Mucosa of descending colon (tissue), 3 donors: ENCODE measurements at regions not wholly inside any gene's neighbourhood (a gene's known extent, or its start where the extent isn't known, plus 50 kb on each side); places are given as distances from the start of the nearest gene placed in this dataset.

Experiments
- ATAC-seq: fragments of 200-7000 bp; cut with Tn5 transposase; one replicate; pipeline ENCODE4 v1.9.1; 2020; ENCODE audit warnings: mild to moderate bottlenecking, moderate library complexity
- DNase-seq, 3 donors: peaks; one replicate each; pipeline ENCODE4 v3.0.0-alpha.2; 2020
- H3K36me3 ChIP-seq: fragments of 200-600 bp; one replicate; pipeline ENCODE4 v1.8.0; 2021; ENCODE audit warnings: low read depth, mild to moderate bottlenecking
- H3K4me1 ChIP-seq: fragments of 200-600 bp; one replicate; pipeline ENCODE4 v1.8.0; 2021; ENCODE audit warnings: low read depth, mild to moderate bottlenecking
- H3K4me3 ChIP-seq: fragments of 200-600 bp; one replicate; pipeline ENCODE4 v1.8.0; 2021; ENCODE audit warnings: mild to moderate bottlenecking
- H3K9me3 ChIP-seq: fragments of 200-600 bp; one replicate; pipeline ENCODE4 v1.8.0; 2021; ENCODE audit warnings: mild to moderate bottlenecking
- CTCF ChIP-seq: fragments of 200-600 bp; IDR thresholded peaks from one replicate; pipeline ENCODE4 v1.8.0; 2022; ENCODE audit warnings: antibody characterized with exemption, mild to moderate bottlenecking
- intact Hi-C, 2 donors: fragments of 100-400 bp; cut with DNase I in 1 of 2; cut with micrococcal nuclease in 1 of 2; formaldehyde crosslinking; loops; one replicate each; pipeline versions ENCODE4 v1.11.0 to v1.11.1; 2022; cut with DNase I, micrococcal nuclease
- donor health status: DM: no; HTN: no; CAD: no; lungs with moderate emphysema.
- donor health status: DM: no; HTN: no; CAD: no.
- donor health status: DM: no; HTN: yes; CAD: no.

GRCh38 chr2:48854681-48855080 is 99.2 kb upstream of the LHCGR start:
- H3K9me3 ChIP-seq = no peaks in the 10 kb centered on the region
- DNase-seq (no peak), ATAC-seq (no peak)
- H3K4me1 ChIP-seq = no peaks in the 10 kb centered on the region
- H3K36me3 ChIP-seq = no peaks in the 10 kb centered on the region
- intact Hi-C loops = no loop called here
- no peak overlapping the region for H3K4me3 ChIP-seq
- TF ChIP-seq CTCF = no peak

GRCh38 chr2:48852938-48853337 is 97.4 kb upstream of the LHCGR start:
- no peak for DNase-seq
- intact Hi-C loops = no loop called here
- Histone ChIP-seq H3K36me3 (no peaks in the 10 kb centered on the region), H3K9me3 (no peaks in the 10 kb centered on the region), H3K4me3 (no peak overlapping the region), H3K4me1 (no peaks in the 10 kb centered on the region)
- no peak for ATAC-seq
- TF ChIP-seq CTCF = no peak

GRCh38 chr2:48851161-48851560 is 95.6 kb upstream of the LHCGR start:
- intact Hi-C loops = no loop called here
- ATAC-seq = no peak
- Histone ChIP-seq H3K9me3 (no peaks in the 10 kb centered on the region), H3K4me3 (no peak overlapping the region), H3K36me3 (no peaks in the 10 kb centered on the region), H3K4me1 (no peaks in the 10 kb centered on the region)
- DNase-seq = no peak
- TF ChIP-seq CTCF = no peak

- Histone ChIP-seq H3K9me3 (no peaks in the 10 kb centered on the region), H3K4me1 (no peaks in the 10 kb centered on the region), H3K36me3 (no peaks in the 10 kb centered on the region), H3K4me3 (no peak overlapping the region)
- no peak for DNase-seq
- intact Hi-C loops = no loop called here
- TF ChIP-seq CTCF = no peak
- ATAC-seq = no peak
Observed at GRCh38 chr2:48849770-48850169, 94.2 kb upstream of the LHCGR start.

GRCh38 chr2:48845684-48846083 is 90.2 kb upstream of the LHCGR start:
- no peak for TF ChIP-seq CTCF
- Histone ChIP-seq H3K4me1 (no peaks in the 10 kb centered on the region), H3K36me3 (no peaks in the 10 kb centered on the region), H3K9me3 (no peaks in the 10 kb centered on the region), H3K4me3 (no peak overlapping the region)
- DNase-seq (no peak), ATAC-seq (no peak)
- intact Hi-C loops = no loop called here

GRCh38 chr2:48844417-48845155 is 89.1 kb upstream of the LHCGR start:
- H3K4me3 ChIP-seq = no peak overlapping the region
- ATAC-seq (no peak), DNase-seq (no peak)
- no peaks in the 10 kb centered on the region for H3K36me3 ChIP-seq
- TF ChIP-seq CTCF = no peak
- no peaks in the 10 kb centered on the region for H3K9me3 ChIP-seq
- no peaks in the 10 kb centered on the region for H3K4me1 ChIP-seq
- intact Hi-C loops = no loop called here
